ENCODE measurements at regions not wholly inside any gene's neighbourhood (a gene's known extent, or its start where the extent isn't known, plus 50 kb on each side); places are given as distances from the start of the nearest gene placed in this dataset.

DNA sequence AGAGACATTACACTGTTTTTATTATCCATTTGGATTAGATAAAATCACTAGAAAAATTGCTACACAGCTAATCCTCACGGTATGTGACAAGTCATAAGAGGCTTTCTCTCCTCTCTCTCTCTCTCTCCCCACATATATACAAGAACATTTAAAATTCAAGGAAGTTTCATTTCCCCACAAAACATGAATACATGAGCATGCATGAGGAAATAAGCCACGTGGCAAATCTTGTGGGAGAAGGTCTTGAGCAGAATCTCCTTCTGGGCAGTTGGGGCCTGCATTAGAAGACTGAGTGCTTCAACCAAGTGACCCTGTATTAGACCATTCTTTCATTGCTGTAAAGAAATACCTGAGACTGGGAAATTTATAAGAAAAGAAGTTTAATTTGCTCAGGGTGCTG lies 1313.1 kb downstream of the MRPL39 start:
- no peak overlapping the region for H3K23ac ChIP-seq (ENCODE audit: insufficient read length)
- H2BK5ac ChIP-seq (ENCODE audit: low read depth, low read length), result no peak overlapping the region
- H2AK5ac ChIP-seq (ENCODE audit: low read depth, low read length), result no peak overlapping the region
- H2BK20ac ChIP-seq (ENCODE audit: low read length), result no peak overlapping the region
- ChIA-PET POLR2A (ENCODE audit: partially characterized antibody) (no interaction called here), CTCF (ENCODE audit: partially characterized antibody) (interaction anchor here (0.6 kb wide), 1 partner anchor 13 kb away, joined by 3 read pairs; no protein-coding TSS in a partner anchor)
- 61% methylated on average over 2 of the region's 2 CpGs; no CpG with 5 or more reads in 1 of the 2 experiments for WGBS, 2 experiments (ENCODE audit: extremely low coverage in 1 of 2, insufficient coverage in 1 of 2, insufficient read length in 1 of 2, insufficient replicate concordance in 2 of 2, low coverage in 1 of 2, low lambda C conversion rate in 2 of 2, missing lambda C conversion rate in 1 of 2)
- no peaks in the 10 kb centered on the region for H3K23me2 ChIP-seq (ENCODE audit: low read depth, low read length)
- no peak overlapping the region for H3K4me3 ChIP-seq (ENCODE audit: extremely low read depth in 1 of 4, insufficient read depth in 2 of 4, low read depth in 3 of 4, low read length in 4 of 4)
- no peak overlapping the region for H3K4me2 ChIP-seq (ENCODE audit: insufficient read depth in 1 of 2, low read depth in 2 of 2, low read length in 2 of 2)
- peaks cover 0 to 16% of the 10 kb centered on the region in 2 experiments; a peak in 2 of 4 replicates for H3K9me3 ChIP-seq (ENCODE audit: insufficient read depth in 2 of 2, low read depth in 1 of 2, low read length in 1 of 2)
- H4K20me1 ChIP-seq (replicated peaks in 1 of 2; ENCODE audit: control insufficient read depth in 1 of 2, insufficient read depth in 2 of 2, low read length in 2 of 2), result no peaks in the 10 kb centered on the region
- H3K36me3 ChIP-seq (ENCODE audit: control insufficient read depth in 2 of 4, insufficient read depth in 4 of 4, low read length in 3 of 4), result no peaks in the 10 kb centered on the region
- H3K14ac ChIP-seq (ENCODE audit: insufficient read length), result no peak overlapping the region
- no peak overlapping the region for H2BK120ac ChIP-seq (replicated peaks; ENCODE audit: low read depth, low read length)
- no peak overlapping the region for H3K27ac ChIP-seq (ENCODE audit: low read depth, low read length)
- no peaks in the 10 kb centered on the region for H3K79me2 ChIP-seq (ENCODE audit: control insufficient read depth in 1 of 2, insufficient read depth in 2 of 2, low read length in 2 of 2)
- no peaks in the 10 kb centered on the region for H3K79me1 ChIP-seq (ENCODE audit: low read depth, low read length)
- no peak overlapping the region for H3K9ac ChIP-seq (replicated peaks in 1 of 4; ENCODE audit: extremely low read depth in 1 of 4, low read depth in 3 of 4, low read length in 3 of 4)
- DNase-seq (ENCODE audit: low read depth in 1 of 2, low spot score in 2 of 2) (no peak), FAIRE-seq (no peak)
- no peak overlapping the region for H3K4ac ChIP-seq (replicated peaks; ENCODE audit: insufficient read length, low read depth, low read length)
- no peak overlapping the region for H2AFZ ChIP-seq (ENCODE audit: low read length)
- H2BK12ac ChIP-seq (ENCODE audit: low read depth, low read length), result no peak overlapping the region
- no peaks in the 10 kb centered on the region for H3K27me3 ChIP-seq (replicated peaks in 1 of 4; ENCODE audit: control insufficient read depth in 3 of 4, extremely low read depth in 1 of 4, insufficient read depth in 3 of 4, low read length in 3 of 4)
- no peak overlapping the region for H4K91ac ChIP-seq (replicated peaks; ENCODE audit: insufficient read length, low read length)
- H3K18ac ChIP-seq (ENCODE audit: extremely low read depth, low read length), result no peak overlapping the region
- H3K56ac ChIP-seq (replicated peaks; ENCODE audit: insufficient read length, low read depth, low read length), result no peak overlapping the region
- no peak overlapping the region for H4K8ac ChIP-seq (ENCODE audit: extremely low read depth, insufficient read depth, low read length)
- H4K5ac ChIP-seq (ENCODE audit: insufficient read length, low read depth, low read length), result no peak overlapping the region
- no peak overlapping the region for H2BK15ac ChIP-seq (ENCODE audit: low read length)
- no peaks in the 10 kb centered on the region for H3K4me1 ChIP-seq (replicated peaks in 1 of 4; ENCODE audit: control insufficient read depth in 3 of 4, insufficient read depth in 4 of 4, low read length in 3 of 4)
- TF ChIP-seq EP300 (IDR thresholded peaks at IDR 0.05; ENCODE audit: borderline replicate concordance in 1 of 2, low read depth in 2 of 2, low read length in 2 of 2) (no peak), GTF2F1 (IDR thresholded peaks at IDR 0.05; ENCODE audit: borderline replicate concordance, low read depth, low read length) (no peak), SP1 (IDR thresholded peaks at IDR 0.05; ENCODE audit: low read depth, low read length) (no peak), CEBPB (IDR thresholded peaks at IDR 0.05; ENCODE audit: low read depth, low read length) (no peak), SP4 (IDR thresholded peaks at IDR 0.05; ENCODE audit: low read length) (no peak), NRF1 (IDR thresholded peaks at IDR 0.05; ENCODE audit: low read depth, low read length) (no peak), POLR2A (IDR thresholded peaks at IDR 0.05; ENCODE audit: control extremely low read depth in 1 of 2, low read depth in 2 of 2, low read length in 2 of 2) (no peak), SIN3A (conservative IDR thresholded peaks at IDR 0.05 in 1 of 2, IDR thresholded peaks at IDR 0.05 in 1 of 2; ENCODE audit: low read depth in 1 of 2, low read length in 2 of 2) (no peak), FOSL1 (IDR thresholded peaks at IDR 0.05; ENCODE audit: insufficient read depth, low read depth, low read length) (no peak), TCF12 (IDR thresholded peaks at IDR 0.05; ENCODE audit: low read depth, low read length) (no peak), SUZ12 (IDR thresholded peaks at IDR 0.05; ENCODE audit: low read length) (no peak), TBP (IDR thresholded peaks at IDR 0.05; ENCODE audit: low read depth, low read length) (no peak), PHF8 (conservative IDR thresholded peaks at IDR 0.05; ENCODE audit: low read depth, low read length) (no peak)
- TF ChIP-seq, protein P1, sequence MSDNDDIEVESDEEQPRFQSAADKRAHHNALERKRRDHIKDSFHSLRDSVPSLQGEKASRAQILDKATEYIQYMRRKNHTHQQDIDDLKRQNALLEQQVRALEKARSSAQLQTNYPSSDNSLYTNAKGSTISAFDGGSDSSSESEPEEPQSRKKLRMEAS (IDR thresholded peaks at IDR 0.05), result no peak
- TF ChIP-seq, protein P2, sequence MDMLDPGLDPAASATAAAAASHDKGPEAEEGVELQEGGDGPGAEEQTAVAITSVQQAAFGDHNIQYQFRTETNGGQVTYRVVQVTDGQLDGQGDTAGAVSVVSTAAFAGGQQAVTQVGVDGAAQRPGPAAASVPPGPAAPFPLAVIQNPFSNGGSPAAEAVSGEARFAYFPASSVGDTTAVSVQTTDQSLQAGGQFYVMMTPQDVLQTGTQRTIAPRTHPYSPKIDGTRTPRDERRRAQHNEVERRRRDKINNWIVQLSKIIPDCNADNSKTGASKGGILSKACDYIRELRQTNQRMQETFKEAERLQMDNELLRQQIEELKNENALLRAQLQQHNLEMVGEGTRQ (IDR thresholded peaks at IDR 0.05; ENCODE audit: low read length), result no peak
